IMR-90 (cell line): ENCODE measurements at regions not wholly inside any gene's neighbourhood (a gene's known extent, or its start where the extent isn't known, plus 50 kb on each side); places are given as distances from the start of the nearest gene placed in this dataset.
"Not testable (repeated sequence)": the region's sequence is repeated elsewhere in the genome, so short reads cannot be mapped to it uniquely, and the experiment has no call there.

Experiments
- ATAC-seq: fragments of 200-7000 bp; cut with Tn5 transposase; 2 replicates; pipeline ENCODE4 v1.9.1; 2020; ENCODE audit warnings: low read depth, mild to moderate bottlenecking, moderate library complexity
- BruUV-seq: library from RNA; stranded (reverse); fragments of 400-500 nt; replicated peaks from 2 replicates; lab custom pipeline; 2021; lab: Mats Ljungman, UMichigan
- CTCF ChIA-PET: fragments of 300-600 bp; formaldehyde crosslinking; extraction: SDS; loops from one replicate; lab custom pipeline; 2021; ENCODE audit warnings: antibody characterized with exemption; lab: Yijun Ruan, JAX
- POLR2A ChIA-PET: fragments of 300-600 bp; sonication (Branson Sonifier 250); formaldehyde crosslinking; loops from one replicate; lab custom pipeline; 2022; ENCODE audit warnings: antibody characterized with exemption; ENCODE audit not compliant: unreplicated experiment; lab: Charles Lee
- DNase-seq: peaks from one replicate; pipeline ENCODE4 v3.0.0; 2013
- H2AFZ ChIP-seq: replicated peaks from 2 replicates; pipeline ENCODE3; 2013; ENCODE audit warnings: low read length, mild to moderate bottlenecking; ENCODE audit not compliant: poor library complexity
- H2AK5ac ChIP-seq: 2 replicates; pipeline ENCODE4 v1.6.1; 2013; ENCODE audit warnings: low read depth, low read length, inconsistent platforms
- H2AK9ac ChIP-seq: replicated peaks from 2 replicates; pipeline ENCODE3; 2013; ENCODE audit warnings: mild to moderate bottlenecking, low read depth, low read length, moderate library complexity; ENCODE audit not compliant: poor library complexity
- H2BK120ac ChIP-seq: 2 replicates; pipeline ENCODE4 v1.6.1; 2013; ENCODE audit warnings: low read depth, low read length, inconsistent platforms
- H2BK15ac ChIP-seq: 3 replicates; pipeline ENCODE4 v1.6.1; 2013; ENCODE audit warnings: low read depth, low read length, inconsistent platforms
- H2BK20ac ChIP-seq: 2 replicates; pipeline ENCODE4 v1.6.1; 2013; ENCODE audit warnings: low read depth, mild to moderate bottlenecking, inconsistent platforms, low read length, moderate library complexity
- H2BK5ac ChIP-seq: 2 replicates; pipeline ENCODE4 v1.6.1; 2013; ENCODE audit warnings: mild to moderate bottlenecking, low read depth, low read length, inconsistent platforms; ENCODE audit not compliant: poor library complexity, severe bottlenecking
- H3K14ac ChIP-seq: replicated peaks from 2 replicates; pipeline ENCODE4 v1.6.1; 2013; ENCODE audit warnings: low read depth, low read length, inconsistent platforms
- H3K18ac ChIP-seq: 2 replicates; pipeline ENCODE4 v1.6.1; 2013; ENCODE audit warnings: low read depth, low read length, control low read depth
- H3K23ac ChIP-seq: 2 replicates; pipeline ENCODE4 v1.6.1; 2013; ENCODE audit warnings: low read depth, low read length, inconsistent platforms
- H3K27ac ChIP-seq: 2 replicates; pipeline ENCODE4 v1.5.1; 2013; ENCODE audit warnings: mild to moderate bottlenecking, control low read depth, low read length; ENCODE audit not compliant: insufficient read depth
- H3K27me3 ChIP-seq: 2 replicates; pipeline ENCODE4 v1.6.1; 2013; ENCODE audit warnings: low read length; ENCODE audit not compliant: control insufficient read depth, insufficient read depth
- H3K36me3 ChIP-seq: 2 replicates; pipeline ENCODE4 v1.6.1; 2013; ENCODE audit warnings: low read length, mixed read lengths; ENCODE audit not compliant: control insufficient read depth, insufficient read depth
- H3K4ac ChIP-seq: 2 replicates; pipeline ENCODE4 v1.6.1; 2013; ENCODE audit warnings: low read depth, low read length, inconsistent platforms
- H3K4me1 ChIP-seq: 2 replicates; pipeline ENCODE4 v1.6.1; 2013; ENCODE audit warnings: low read length, mixed read lengths; ENCODE audit not compliant: control insufficient read depth, insufficient read depth
- H3K4me2 ChIP-seq: 2 replicates; pipeline ENCODE4 v1.6.1; 2013; ENCODE audit warnings: low read depth, mild to moderate bottlenecking, control low read depth, low read length, moderate library complexity
- H3K4me3 ChIP-seq: 2 replicates; pipeline ENCODE4 v1.5.1; 2013; ENCODE audit warnings: low read depth, mild to moderate bottlenecking, control low read depth, low read length, moderate library complexity; ENCODE audit not compliant: insufficient read depth
- H3K56ac ChIP-seq: 2 replicates; pipeline ENCODE4 v1.6.1; 2013; ENCODE audit warnings: low read length, inconsistent platforms; ENCODE audit not compliant: insufficient read depth; ENCODE audit errors: extremely low read depth
- H3K79me1 ChIP-seq, 2 experiments: 2 replicates each; pipeline ENCODE4 v1.6.1; 2013; ENCODE audit warnings: low read length in 2 of 2, inconsistent platforms in 1 of 2, low read depth in 1 of 2
- H3K9ac ChIP-seq: 2 replicates; pipeline ENCODE4 v1.6.1; 2013; ENCODE audit warnings: low read depth, low read length, control low read depth
- H3K9me1 ChIP-seq: 2 replicates; pipeline ENCODE4 v1.6.1; 2013; ENCODE audit warnings: low read length, inconsistent platforms; ENCODE audit not compliant: insufficient read depth
- H3K9me3 ChIP-seq: 2 replicates; pipeline ENCODE4 v1.6.1; 2013; ENCODE audit warnings: low read length; ENCODE audit not compliant: control insufficient read depth, insufficient read depth
- H4K20me1 ChIP-seq: 2 replicates; pipeline ENCODE4 v1.6.1; 2013; ENCODE audit warnings: low read length, inconsistent platforms; ENCODE audit not compliant: insufficient read depth
- H4K5ac ChIP-seq: 2 replicates; pipeline ENCODE4 v1.6.1; 2013; ENCODE audit warnings: mild to moderate bottlenecking, low read depth, low read length, control low read depth
- H4K8ac ChIP-seq, 2 experiments: 2 replicates each; pipeline ENCODE4 v1.6.1; 2013; ENCODE audit warnings: low read depth in 2 of 2, low read length in 2 of 2, control low read depth in 1 of 2, inconsistent platforms in 1 of 2
- H4K91ac ChIP-seq: 2 replicates; pipeline ENCODE4 v1.6.1; 2013; ENCODE audit warnings: low read depth, low read length, inconsistent platforms; ENCODE audit not compliant: insufficient read depth
- WGBS, 2 experiments: methylation state at CpG; one replicate each; pipeline versions ENCODE4 v1.1.5 to v1.1.7; 2013; ENCODE audit warnings: missing lambda C conversion rate in 2 of 2; ENCODE audit not compliant: insufficient read length in 1 of 2; ENCODE audit errors: extremely low coverage in 2 of 2; 5-methylcytosine and 5-hydroxymethylcytosine counted together
- dilution Hi-C: fragments of 300-500 bp; cut with HindIII; formaldehyde crosslinking; loops from one replicate; pipeline ENCODE4 v1.14.3; 2018; ENCODE audit warnings: low sequenced_read_pairs; ENCODE audit not compliant: unreplicated experiment
- in situ Hi-C: fragments of 300-500 bp; cut with MboI; formaldehyde crosslinking; loops from 3 replicates; pipeline ENCODE4 v1.14.3; 2019; ENCODE audit warnings: low sequenced_read_pairs, inconsistent platforms, mixed read lengths
- intact Hi-C: fragments of 100-400 bp; cut with micrococcal nuclease; formaldehyde crosslinking; loops from 2 replicates; pipeline ENCODE4 v1.10.0; 2022

DNA sequence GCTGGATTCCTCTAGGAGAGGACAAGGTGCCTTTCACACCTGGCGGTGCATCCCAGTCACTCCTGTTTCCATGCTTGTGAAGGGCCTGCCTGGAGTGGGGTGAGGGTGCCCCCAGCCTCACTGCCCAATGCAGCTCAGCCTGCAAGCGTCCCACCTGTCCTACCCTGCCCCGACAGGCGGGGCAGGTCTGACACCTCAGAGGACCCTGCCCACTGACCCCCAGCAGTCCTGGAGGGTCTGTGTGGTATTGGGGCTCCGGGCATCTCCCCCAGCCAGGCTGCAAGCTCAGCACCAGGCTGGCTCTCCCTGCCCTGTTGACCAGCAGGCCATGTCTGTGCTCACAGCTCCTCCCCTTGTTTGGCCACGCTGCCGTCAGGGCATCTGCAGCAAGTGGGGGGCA is 194.9 kb downstream of the LIPI start:
- H2AK5ac ChIP-seq, H4K8ac ChIP-seq, H3K27ac ChIP-seq, H3K9me3 ChIP-seq, H3K36me3 ChIP-seq, H2BK120ac ChIP-seq, H3K14ac ChIP-seq, H3K4me2 ChIP-seq, dilution Hi-C loops, POLR2A ChIA-PET, H2BK15ac ChIP-seq, H3K9me1 ChIP-seq, H4K20me1 ChIP-seq, intact Hi-C loops, H2AK9ac ChIP-seq, in situ Hi-C loops, H3K9ac ChIP-seq, H4K91ac ChIP-seq, H3K4me3 ChIP-seq, H3K79me1 ChIP-seq, H2BK20ac ChIP-seq, H3K4me1 ChIP-seq, H3K4ac ChIP-seq, ATAC-seq, H2BK5ac ChIP-seq, DNase-seq, H4K5ac ChIP-seq, H3K27me3 ChIP-seq, H2AFZ ChIP-seq, H3K18ac ChIP-seq, BruUV-seq, CTCF ChIA-PET, H3K56ac ChIP-seq, H3K23ac ChIP-seq: not testable (repeated sequence)
- WGBS, 2 experiments = no CpG with 5 or more reads among the region's 7 CpGs

DNA sequence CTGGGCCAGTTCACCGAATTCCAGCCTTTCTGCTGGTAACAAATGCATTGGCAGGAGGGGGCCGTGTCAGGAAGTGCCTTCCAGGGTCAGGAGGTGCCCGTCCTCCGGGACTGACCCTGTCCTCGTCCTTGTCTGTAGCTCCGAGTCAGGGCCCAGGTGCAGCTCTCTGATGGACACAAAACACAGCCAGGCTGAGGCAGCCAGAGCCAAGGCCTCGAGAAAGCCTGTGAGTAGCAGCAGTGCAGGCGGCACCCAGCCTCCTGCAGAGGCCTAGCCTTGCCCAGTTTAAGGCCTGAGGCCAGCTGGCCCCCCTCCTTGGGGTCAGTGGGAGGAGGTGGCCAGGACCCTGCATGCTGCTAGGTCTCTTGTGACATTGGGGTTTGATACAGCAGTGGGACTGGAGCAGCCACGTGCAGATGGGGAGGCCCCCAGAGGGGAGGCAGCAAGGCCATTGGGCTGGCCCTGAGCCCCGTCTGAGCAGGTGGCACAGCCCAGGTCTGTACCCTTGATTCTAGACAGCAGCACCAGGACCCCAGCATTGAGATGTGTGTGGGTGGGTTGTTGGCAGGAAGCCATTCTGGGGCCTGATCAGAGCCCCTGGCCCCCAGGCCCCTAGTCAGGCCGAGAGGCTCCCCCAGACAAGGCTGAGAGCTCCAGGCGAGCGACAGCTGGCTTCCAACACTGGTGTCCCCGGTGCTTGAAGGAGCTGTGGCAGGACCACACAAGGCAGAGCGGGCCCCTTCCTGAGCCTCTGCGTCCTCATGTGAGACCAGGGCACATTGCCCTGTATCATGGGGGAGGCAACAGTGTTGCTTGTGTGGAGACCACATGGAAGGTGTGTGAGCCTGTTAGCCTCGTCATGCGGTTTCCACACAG is 196.9 kb downstream of the LIPI start:
- BruUV-seq, H3K36me3 ChIP-seq, H3K9me3 ChIP-seq, H2AFZ ChIP-seq, H3K14ac ChIP-seq, CTCF ChIA-PET, H4K91ac ChIP-seq, H3K27ac ChIP-seq, H2BK120ac ChIP-seq, H4K5ac ChIP-seq, H2BK15ac ChIP-seq, H4K20me1 ChIP-seq, H3K18ac ChIP-seq, H3K9me1 ChIP-seq, H3K23ac ChIP-seq, ATAC-seq, H2BK20ac ChIP-seq, POLR2A ChIA-PET, H2AK9ac ChIP-seq, H3K4ac ChIP-seq, H4K8ac ChIP-seq, H3K4me2 ChIP-seq, H3K4me1 ChIP-seq, intact Hi-C loops, DNase-seq, H3K79me1 ChIP-seq, in situ Hi-C loops, H3K27me3 ChIP-seq, H2AK5ac ChIP-seq, H3K9ac ChIP-seq, dilution Hi-C loops, H3K4me3 ChIP-seq, H3K56ac ChIP-seq, H2BK5ac ChIP-seq: not testable (repeated sequence)
- WGBS, 2 experiments = 53% methylated on average over 6 of the region's 18 CpGs; no CpG with 5 or more reads in 1 of the 2 experiments
